ENCODE measurements at regions not wholly inside any gene's neighbourhood (a gene's known extent, or its start where the extent isn't known, plus 50 kb on each side); places are given as distances from the start of the nearest gene placed in this dataset.
A peak's percentile ranks its signal among the peaks of the same experiment; 100 is the strongest.

GRCh38 chr20:20887593-20888265, 175.3 kb upstream of the RALGAPA2 start:
- DNase-seq (ENCODE audit: low read depth in 2 of 3, low spot score in 1 of 3): no peak

DNA sequence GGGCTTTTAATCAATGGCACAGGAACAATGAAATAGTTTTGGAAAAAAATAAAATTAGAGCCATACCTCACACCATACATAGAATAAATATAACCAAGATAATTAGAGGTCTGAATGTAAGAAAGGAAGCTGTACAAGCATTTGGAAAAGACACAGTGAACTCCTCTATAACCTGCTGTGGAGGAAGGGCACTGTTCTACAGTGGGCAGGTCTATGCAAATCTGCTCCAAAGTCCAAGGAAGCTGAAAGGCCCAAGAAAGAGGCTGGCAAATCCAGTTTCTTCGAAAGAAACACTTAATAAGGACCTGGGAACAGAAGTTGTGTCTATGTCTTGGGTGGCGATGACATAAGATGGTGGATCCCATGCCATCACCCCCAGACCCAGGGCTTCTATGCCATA, 169.4 kb upstream of the RALGAPA2 start:
- no peak for DNase-seq (ENCODE audit: low read depth in 2 of 3, low spot score in 1 of 3)

- no peak for DNase-seq (ENCODE audit: low read depth in 2 of 3, low spot score in 1 of 3)
Observed at GRCh38 chr20:20877079-20877478, 164.6 kb upstream of the RALGAPA2 start.

DNA sequence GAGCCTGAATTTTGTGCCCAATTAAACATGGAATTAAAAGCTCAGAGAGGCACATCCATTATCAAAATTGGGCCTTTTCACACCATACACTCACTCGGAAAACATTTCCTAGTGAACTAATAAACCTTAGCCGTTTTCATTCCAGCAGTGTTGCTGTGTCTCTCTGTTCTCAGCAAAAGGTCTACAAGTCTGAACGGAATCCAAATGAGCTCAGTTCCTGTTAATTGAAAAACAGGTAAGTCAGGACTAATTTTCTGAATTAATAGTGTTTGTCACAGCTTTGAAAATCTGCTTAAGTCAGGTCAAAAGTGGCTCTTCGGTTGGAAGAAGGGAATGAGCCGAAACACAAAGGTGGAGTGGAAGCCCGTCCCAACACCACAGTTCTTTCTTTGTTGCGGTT, 163.3 kb upstream of the RALGAPA2 start:
- no peak for DNase-seq (ENCODE audit: low read depth in 2 of 3, low spot score in 1 of 3)

- no peak for DNase-seq (ENCODE audit: low read depth in 2 of 3, low spot score in 1 of 3)
Observed at GRCh38 chr20:20872428-20872827, 160.0 kb upstream of the RALGAPA2 start.

GRCh38 chr20:20869161-20869775, 156.8 kb upstream of the RALGAPA2 start:
- DNase-seq (ENCODE audit: low read depth in 2 of 3, low spot score in 1 of 3): no peak

DNA sequence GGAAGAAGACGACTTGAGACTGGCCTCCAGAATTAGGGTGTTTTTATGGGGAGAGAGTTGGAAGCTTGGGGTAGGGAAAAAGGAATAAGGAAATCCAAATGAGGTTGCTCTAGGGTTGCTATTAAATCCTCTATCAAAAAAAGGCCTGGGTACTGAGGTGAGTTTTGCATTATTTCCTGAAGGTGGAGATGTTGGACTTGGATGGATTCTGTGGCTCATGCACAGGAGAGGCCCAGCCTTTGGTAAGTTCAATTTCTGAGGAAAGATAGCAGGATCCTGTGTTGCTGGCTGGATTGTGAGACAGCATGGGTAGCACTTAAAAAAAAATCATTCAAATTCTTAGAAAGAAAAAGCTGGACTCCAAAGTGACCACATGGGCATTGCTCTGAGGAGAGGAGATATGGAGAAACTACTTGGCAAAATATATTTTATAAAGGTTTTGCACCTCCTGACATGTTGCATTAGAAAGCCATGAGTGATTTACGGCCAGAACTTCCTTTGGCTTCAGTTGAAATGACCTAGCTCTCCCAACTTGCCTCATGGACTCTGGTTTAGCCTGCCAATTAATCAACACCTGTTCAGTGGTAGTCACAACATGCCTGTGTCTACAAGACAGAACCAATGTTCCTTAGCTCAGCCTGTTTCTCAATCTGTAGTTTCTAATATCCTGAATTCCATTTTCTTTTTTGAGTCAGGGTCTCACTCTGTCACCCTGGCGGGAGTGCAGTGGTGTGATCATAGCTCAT, 152.1 kb upstream of the RALGAPA2 start:
- DNase-seq (ENCODE audit: low read depth in 2 of 3, low spot score in 1 of 3): no peak

DNA sequence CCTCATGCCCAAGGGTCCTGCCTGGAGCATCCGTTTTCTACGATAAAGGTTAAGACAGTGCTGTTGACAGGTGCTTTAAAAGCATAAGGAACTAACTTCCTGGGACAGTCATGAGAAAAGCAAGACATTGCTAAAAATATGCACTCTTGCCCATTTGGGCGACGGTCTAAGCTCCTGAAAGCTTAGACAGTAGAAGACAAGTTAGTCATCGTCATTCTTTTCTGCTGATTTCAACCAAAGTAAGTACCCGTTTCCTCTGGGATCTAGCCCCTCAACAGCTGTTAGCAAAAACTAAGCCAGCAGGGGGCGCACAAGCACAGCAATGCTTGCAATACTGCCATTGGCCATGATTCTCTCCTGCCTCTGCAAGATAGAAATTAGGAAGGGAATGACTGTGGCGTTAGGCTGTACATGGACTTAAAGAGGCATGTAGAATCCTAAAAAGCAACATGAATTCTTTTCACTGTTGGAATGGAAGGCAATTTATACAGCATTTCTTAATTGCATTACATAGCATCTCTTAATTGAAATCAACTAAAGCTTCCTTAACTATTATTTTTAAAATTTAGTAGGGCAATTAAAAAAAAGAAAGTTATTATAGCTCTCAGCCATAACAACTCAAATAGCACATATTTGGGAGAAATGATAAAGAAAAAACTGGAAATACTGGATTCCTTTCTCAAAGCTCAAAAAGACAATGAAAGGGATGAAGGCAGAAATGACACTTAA, 147.8 kb upstream of the RALGAPA2 start:
- peak; percentile 84 to 96 (median 86) for DNase-seq (ENCODE audit: low read depth in 2 of 3, low spot score in 1 of 3)

- DNase-seq (ENCODE audit: low read depth in 2 of 3, low spot score in 1 of 3): no peak
Observed at GRCh38 chr20:20859510-20859909, 147.1 kb upstream of the RALGAPA2 start.

DNA sequence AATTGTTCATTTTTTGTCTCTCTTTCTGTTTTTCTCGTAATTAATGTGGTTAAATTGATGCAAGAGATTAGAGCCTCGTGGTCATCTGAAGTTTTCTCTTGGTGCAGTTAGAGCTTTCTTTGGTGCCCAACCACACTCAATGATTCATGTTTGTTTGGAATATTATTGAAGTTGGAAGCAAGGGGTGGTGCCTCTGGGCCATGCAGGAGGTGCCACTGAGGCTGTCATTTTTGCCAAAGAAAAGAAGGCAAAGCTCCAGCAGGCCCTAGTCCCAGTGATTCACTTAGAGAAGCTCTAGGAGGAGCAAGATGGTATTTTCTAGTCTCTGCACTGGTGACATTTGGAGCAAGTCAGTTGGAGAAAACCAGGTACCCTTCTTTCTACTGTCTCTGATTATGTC, 144.5 kb upstream of the RALGAPA2 start:
- DNase-seq (ENCODE audit: low read depth in 2 of 3, low spot score in 1 of 3): no peak

- no peak for DNase-seq (ENCODE audit: low read depth in 2 of 3, low spot score in 1 of 3)
Observed at GRCh38 chr20:20856306-20856705, 143.9 kb upstream of the RALGAPA2 start.

DNA sequence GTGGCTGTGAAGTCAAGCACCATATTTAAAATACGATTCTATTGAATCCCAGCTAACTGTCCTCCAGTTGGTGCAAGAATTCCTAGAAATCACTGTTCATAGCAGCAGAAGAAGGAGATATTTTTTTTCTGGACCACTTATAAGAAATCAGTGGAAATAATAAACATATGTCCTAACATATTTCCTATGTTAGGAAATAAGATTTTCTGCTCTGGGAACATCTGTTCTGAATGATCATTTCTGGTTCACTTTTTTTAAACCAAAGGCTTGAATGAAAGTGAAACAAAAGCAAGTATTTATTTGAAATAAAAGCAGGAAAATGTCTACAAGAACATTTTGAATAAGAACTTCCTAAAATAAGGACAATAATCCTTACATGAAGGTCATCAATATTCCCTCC, 138.9 kb upstream of the RALGAPA2 start:
- no peak for DNase-seq (ENCODE audit: low read depth in 2 of 3, low spot score in 1 of 3)

DNA sequence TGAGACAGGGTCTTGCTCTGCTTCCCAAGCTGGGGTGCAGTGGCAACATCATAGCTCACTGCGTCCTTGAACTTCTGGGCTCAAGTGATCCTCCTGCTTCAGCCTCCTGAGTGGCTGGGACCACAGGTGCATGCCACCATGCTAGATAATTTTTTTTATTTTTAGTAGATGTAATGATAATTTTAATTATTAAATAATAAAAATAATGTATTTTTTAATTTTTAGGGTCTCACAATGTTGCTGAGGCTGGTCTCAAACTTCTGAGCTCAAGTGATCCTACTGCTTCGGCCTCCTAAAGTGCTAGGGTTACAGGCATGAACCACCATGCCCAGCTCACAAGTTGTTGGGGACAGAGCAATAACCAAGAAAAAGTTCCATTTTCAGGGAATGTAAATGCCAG, 138.0 kb upstream of the RALGAPA2 start:
- DNase-seq (ENCODE audit: low read depth in 2 of 3, low spot score in 1 of 3): no peak

DNA sequence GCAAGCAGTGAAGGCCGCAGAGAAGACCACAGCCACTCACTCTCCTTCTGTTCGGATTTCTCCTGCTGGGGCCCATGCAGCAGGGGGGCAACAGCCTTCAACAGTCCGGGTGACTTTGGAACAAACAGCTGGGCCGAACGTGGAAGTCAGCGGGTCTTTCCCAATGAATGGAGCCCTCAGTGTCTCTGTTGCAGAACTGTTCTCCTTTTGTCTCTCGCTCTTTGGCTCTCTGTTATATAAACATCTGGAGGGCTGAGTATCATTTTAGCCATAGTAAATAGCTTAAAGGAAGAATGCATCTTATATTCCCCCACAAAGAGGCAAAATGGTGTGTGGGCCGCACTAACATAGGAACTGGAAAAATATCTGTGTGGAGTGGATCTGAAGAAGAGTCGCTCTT, 136.7 kb upstream of the RALGAPA2 start:
- DNase-seq (ENCODE audit: low read depth in 2 of 3, low spot score in 1 of 3): no peak

- no peak for DNase-seq (ENCODE audit: low read depth in 2 of 3, low spot score in 1 of 3)
Observed at GRCh38 chr20:20847814-20848213, 135.4 kb upstream of the RALGAPA2 start.

- no peak for DNase-seq (ENCODE audit: low read depth in 2 of 3, low spot score in 1 of 3)
Observed at GRCh38 chr20:20843982-20844381, 131.5 kb upstream of the RALGAPA2 start.

GRCh38 chr20:20839771-20840170, 127.3 kb upstream of the RALGAPA2 start:
- no peak for DNase-seq (ENCODE audit: low read depth in 2 of 3, low spot score in 1 of 3)

DNA sequence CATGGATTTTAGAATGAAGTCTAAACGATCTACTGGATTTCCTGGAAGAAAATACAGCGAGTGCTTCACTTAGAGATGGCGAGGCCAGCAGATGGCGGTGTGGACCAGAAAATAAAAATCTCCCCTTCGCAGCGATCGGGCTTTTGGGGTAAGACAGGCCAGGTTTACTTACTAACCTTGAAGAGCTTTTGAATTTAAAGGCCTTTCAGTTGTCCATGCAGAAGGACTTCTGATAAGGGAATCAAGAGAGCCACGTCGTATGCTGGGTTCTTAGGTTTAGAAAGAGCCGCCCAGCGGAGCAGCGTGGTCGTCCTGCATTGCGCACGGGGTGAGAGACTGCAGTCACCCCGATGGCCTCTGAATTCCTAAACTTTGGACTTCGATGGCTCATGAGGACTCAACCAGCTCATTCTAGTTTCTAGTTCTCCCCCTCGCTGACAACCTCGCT, 125.2 kb upstream of the RALGAPA2 start:
- peak; percentile 6 to 34 (median 20) for DNase-seq (ENCODE audit: low read depth in 2 of 3, low spot score in 1 of 3)

DNA sequence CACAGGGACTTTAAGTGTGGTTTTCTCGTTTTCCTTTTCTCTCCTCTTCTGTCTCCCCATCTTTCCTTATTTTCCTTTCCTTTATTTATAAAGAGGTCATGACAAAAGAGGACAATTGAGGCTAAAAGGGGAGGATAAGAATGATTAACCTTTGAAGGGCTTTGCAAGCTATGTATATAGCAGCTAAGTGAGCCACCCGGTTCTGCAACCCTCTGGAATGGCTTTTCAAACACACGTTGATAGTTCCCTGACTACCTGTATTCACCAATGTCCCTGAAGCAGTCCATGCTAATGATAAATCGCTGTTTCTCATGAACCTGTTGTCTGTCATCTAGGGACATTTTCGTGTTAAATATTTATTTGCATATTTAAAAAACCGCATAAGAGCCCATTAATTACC, 124.4 kb upstream of the RALGAPA2 start:
- DNase-seq (ENCODE audit: low read depth in 2 of 3, low spot score in 1 of 3): no peak

- DNase-seq (ENCODE audit: low read depth in 2 of 3, low spot score in 1 of 3): no peak
Observed at GRCh38 chr20:20835897-20836296, 123.5 kb upstream of the RALGAPA2 start.

GRCh38 chr20:20834008-20834407, 121.6 kb upstream of the RALGAPA2 start:
- no peak for DNase-seq (ENCODE audit: low read depth in 2 of 3, low spot score in 1 of 3)

DNA sequence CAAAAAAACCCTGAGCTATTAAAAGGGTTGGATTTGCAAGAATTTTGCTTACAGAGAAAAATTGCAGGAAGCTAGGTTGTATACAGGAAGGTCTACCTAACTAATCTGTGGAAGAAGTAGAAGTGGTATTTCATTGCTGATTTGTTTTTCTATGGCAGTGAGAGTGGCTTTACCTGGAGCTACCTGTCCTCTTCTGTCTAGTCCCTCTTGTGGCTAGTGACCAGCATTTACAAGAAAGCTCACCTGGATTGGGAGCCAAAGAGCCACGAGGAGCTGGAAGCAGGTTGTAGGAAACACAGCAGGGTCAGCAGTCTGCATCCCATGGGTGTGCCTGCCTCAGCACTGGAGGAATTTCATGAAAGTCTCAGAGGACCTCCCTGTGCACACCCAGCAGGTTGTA, 120.3 kb upstream of the RALGAPA2 start:
- DNase-seq (ENCODE audit: low read depth in 2 of 3, low spot score in 1 of 3): no peak

Data from stimulated activated CD4-positive, alpha-beta T cell treated with anti-CD3 and anti-CD28 coated beads, Interleukin-12 subunit alpha, Interleukin-12 subunit beta, amount 100 ng/mL, for 48 hours (primary cell).